GM18858 (cell line): ENCODE measurements at regions not wholly inside any gene's neighbourhood (a gene's known extent, or its start where the extent isn't known, plus 50 kb on each side); places are given as distances from the start of the nearest gene placed in this dataset.
A peak's percentile ranks its signal among the peaks of the same experiment; 100 is the strongest.

ENCODE experiments used
- ATAC-seq: cut with Tn5 transposase; IDR thresholded peaks from one replicate; pipeline ENCODE4 v1.9.1; 2021; ENCODE audit not compliant: unreplicated experiment

DNA sequence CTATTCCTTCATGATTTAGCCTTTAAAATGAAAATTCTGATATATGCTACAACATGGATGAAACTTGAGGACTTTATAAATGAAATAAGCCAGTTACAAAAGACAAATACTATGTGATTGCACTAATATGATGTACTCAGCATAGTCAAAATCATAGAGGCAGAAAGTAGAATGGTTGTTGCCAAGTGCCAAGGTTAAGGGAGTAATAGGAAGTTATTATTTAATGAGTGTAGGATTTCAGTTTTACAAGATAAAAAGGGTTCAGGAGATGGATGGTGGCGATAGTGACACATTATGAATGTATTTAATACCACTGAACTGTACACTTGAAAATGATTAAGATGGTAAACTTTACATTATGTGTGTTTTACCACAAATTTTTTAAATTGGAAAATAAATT, 73.1 kb upstream of the FMN2 start:
- no peak for ATAC-seq

DNA sequence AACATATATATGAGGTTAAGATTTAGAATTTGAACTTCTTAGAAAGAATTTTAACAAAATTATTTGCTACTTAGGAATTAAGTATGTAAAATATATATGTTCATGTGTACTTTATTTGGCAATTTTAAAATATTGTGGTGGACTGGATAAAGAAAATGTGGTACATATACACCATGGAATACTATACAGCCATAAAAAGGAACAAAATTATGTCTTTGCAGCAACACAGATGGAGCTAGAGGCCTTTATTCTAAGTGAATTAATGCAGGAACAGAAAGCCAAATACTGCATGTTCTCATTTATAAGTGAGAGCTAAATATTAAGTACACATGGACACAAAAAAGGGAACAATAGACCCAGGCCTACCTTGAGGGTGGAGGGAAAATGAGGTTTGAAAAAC, 72.2 kb upstream of the FMN2 start:
- ATAC-seq, result no peak

DNA sequence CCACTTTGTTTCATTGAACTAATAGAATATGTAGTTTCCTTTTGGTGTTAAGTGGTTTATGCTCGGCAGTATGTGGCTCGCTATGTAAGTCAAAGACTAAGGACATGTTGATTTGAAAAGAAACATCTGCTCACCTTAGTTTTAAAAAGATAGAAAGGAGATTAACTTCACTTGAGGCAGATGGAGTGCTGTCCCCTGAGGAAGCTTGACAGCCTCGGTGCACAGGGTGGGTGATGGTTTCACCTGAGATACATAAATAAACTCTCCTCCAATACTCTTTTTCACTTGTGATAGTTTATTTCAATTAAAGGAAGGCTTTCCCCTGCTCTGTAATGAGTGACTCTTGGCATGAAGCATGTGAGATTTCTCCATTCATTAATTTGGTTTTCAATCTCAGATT, 70.8 kb upstream of the FMN2 start:
- ATAC-seq, result no peak

DNA sequence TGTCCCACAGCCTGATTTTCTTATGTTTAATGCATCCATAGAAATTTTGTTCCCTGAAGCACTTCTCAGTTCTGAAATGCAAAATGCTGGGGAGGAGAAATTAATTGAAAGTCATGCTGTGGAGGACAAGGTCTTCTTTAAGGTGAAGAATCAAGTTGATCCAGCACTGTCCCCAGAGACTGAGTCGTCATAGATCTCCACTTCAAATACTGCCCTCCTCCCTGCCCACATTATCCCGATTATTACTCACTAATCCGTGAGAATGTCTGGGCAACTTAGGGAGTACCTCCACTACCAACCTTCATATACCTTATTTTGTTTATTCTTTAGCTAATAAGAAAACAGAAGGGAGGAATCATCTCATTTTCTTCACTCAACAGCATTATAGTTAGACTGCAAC, 70.0 kb upstream of the FMN2 start:
- ATAC-seq, result no peak

DNA sequence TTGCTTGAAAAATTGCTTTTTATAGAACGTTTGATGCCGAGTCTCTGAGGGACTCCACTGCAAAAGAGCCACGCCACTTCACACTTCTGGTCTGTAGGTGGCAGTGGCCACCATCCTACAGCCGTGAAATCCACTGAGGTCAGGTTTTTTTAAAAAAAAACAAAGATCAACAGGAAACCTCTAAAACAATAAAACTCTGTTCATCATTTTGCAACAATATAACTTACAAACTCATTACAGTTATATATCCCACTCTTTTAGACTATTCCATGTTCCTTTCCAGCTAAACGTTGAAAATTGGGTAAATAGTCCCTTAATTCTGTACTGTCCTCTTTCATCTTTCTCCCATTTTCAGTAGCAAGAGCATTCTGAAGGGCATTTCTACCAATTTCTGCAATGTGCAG, 64.6 kb upstream of the FMN2 start:
- ATAC-seq, result peak; percentile 83

DNA sequence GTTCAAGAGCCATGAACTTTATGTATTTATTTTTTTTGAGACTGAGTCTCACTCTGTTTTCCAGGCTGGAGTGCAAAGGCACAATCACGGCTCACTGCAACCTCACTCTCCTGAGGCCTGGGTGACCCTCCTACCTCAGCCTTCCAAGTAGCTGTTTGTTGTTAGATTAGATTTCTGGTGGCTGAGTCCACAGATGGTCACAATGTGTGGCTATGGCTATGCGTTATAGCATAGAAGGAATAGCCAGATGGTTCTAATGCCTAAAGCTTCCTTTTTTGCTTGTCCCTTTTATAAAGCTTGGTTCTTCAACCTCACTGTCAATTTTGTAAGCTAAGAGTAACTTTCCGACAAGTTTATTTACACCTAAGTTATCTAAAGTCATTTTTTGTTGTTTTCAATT, 62.3 kb upstream of the FMN2 start:
- no peak for ATAC-seq

DNA sequence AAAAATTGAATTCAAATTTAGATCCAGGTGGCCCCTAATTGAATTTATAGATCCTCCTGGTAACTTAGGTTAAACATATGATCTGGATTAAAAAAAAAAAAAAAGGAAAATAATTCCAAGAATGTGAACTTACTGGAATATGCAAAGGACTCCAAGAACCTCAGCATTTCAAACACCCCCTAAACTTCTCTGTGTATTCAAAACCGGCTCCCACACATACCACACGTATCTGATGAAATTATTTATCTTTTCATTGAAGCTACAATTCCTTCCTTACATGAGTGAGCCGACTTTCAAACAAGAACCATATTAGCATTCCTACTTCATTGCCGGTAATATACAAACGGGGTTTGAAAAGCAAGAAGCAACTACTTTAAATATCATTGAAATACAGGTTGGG, 61.4 kb upstream of the FMN2 start:
- no peak for ATAC-seq

DNA sequence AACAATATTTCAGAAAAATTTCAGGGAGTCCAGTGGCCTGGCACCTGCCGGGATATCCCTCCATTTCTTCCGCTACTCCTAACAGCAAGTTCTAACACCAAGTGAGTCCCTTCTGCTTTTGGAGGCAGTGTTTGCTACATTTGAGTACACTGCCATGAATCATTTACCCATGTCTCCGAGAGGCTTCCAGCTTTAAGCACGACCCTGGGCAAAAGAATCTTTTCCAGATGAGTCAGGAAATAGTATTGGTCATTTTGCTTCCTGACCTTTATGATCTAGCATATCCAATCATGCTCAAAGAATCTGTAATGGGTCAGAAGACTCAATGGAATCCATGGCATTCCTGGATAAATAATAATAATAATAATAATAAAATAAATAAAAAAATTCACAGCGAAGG, 60.7 kb upstream of the FMN2 start:
- ATAC-seq, result no peak

DNA sequence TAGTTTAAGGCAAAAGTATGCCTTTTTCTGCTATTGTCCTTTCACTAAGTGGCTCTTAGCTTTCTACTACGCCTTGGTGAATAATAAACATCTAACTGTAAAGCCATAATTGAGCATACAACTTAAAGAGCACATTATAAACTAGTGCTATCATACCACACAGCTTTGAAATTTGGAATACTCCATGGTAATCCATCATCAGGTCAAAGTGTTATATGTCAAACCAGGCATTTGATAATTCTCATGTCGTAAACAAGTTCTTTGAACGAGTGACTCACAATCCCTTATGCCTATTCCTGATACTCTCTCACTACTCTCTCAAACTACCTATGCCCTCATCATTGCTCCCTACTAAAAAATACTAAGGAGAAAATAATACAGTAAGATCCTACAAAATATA, 60.3 kb upstream of the FMN2 start:
- no peak for ATAC-seq

DNA sequence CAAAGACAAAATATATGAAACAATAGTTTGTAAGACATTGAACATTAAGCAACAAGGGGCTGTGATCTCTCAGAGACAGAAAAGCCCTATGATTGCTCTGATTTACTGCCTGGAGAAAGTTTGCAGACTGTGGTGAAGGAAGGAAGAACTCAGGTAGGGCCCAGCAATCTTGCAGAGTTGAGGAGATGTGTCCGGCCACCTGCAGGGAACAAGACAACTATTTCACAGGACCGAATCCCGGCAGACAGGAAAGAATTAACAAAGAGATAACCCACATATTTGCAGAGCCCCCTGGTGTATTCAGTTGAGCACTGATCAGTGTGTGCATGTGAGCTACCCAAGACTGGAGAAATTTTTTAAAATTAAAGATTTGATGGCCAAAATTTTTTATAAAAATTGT, 58.3 kb upstream of the FMN2 start:
- ATAC-seq, result no peak

DNA sequence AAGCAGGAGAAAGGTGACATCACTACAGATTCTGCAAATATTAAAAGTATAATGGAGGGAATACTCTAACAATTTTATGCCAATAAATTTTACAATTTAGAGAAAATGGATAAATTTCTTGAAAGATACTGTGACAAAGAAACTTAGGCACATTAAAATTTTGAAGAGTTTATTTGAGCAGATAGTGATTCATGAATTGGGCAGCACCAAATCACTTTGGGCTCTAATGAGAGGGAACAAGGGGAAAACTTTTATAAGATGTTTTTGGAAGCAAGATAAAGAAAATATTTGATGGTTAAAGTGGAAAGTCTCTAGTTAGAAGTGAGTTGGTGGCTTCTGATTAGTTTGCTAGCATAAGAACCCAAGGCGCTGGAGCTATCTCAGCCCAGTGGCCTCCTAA, 55.2 kb upstream of the FMN2 start:
- no peak for ATAC-seq
